ENCODE measurements at regions not wholly inside any gene's neighbourhood (a gene's known extent, or its start where the extent isn't known, plus 50 kb on each side); places are given as distances from the start of the nearest gene placed in this dataset.

DNA sequence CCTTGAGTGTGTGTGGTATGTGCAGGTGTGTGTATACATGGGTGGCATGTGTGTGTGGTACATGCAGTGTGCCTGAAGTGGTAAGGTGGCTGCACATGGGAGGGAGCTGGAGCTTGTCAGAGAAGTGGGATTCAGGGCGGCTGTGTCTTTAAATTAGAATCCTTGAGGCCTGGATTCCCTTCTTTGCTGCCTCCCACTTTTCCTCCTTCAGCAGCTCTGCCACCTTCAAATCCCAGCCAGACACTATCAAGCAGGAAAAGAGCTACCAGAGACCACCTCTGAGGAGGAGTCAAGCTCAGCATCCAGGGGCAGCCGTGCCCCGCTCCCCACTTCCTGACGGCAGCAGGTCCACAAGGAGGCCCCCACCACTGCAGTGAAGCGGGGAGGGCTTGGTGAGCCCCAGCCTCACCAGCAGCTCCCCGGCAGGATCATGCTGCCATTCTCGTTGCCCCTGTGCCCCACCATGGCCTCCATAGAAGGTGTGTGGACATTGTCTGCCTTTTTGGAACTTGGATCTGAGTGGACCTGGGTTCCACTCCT, 131.0 kb upstream of the MLN start:
- Histone ChIP-seq H3K4me3 (ENCODE audit: low read depth, low read length) (no peak overlapping the region), H3K36me3 (ENCODE audit: insufficient read depth, low read length) (no peaks in the 10 kb centered on the region), H3K79me2 (ENCODE audit: control insufficient read depth, insufficient read depth, low read length, unreplicated experiment) (no peaks in the 10 kb centered on the region), H3K27ac (ENCODE audit: low read depth, low read length) (no peak overlapping the region), H3K4me1 (ENCODE audit: control insufficient read depth, insufficient read depth, low read length, unreplicated experiment) (no peaks in the 10 kb centered on the region), H3K27me3 (ENCODE audit: insufficient read depth, low read length) (peaks cover 93% of the 10 kb centered on the region), H2AFZ (ENCODE audit: low read length, unreplicated experiment) (no peak overlapping the region)

DNA sequence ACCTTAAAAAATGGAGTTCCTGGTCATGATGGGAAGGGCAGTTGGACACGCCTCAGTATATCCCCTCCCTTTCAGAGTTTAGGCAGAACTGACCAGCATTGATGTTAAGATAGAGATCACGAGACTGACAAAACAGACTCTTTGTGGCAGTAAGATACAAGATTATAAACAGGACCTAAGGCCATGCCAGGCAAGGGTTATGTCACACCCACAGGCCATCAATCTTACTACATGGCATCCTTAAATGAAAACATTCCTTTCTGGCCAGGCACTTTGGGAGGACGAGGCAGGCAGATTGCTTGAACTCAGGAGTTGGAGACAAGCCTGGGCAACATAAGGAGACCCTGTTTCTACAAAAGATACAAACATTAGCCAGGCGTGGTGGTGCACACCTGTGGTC, 129.3 kb upstream of the MLN start:
- no peaks in the 10 kb centered on the region for H3K36me3 ChIP-seq (ENCODE audit: insufficient read depth, low read length)
- no peaks in the 10 kb centered on the region for H3K4me1 ChIP-seq (ENCODE audit: control insufficient read depth, insufficient read depth, low read length, unreplicated experiment)
- peaks cover 80% of the 10 kb centered on the region for H3K27me3 ChIP-seq (ENCODE audit: insufficient read depth, low read length)
- no peak overlapping the region for H3K27ac ChIP-seq (ENCODE audit: low read depth, low read length)
- no peak overlapping the region for H2AFZ ChIP-seq (ENCODE audit: low read length, unreplicated experiment)
- H3K4me3 ChIP-seq (ENCODE audit: low read depth, low read length) = no peak overlapping the region
- no peaks in the 10 kb centered on the region for H3K79me2 ChIP-seq (ENCODE audit: control insufficient read depth, insufficient read depth, low read length, unreplicated experiment)

DNA sequence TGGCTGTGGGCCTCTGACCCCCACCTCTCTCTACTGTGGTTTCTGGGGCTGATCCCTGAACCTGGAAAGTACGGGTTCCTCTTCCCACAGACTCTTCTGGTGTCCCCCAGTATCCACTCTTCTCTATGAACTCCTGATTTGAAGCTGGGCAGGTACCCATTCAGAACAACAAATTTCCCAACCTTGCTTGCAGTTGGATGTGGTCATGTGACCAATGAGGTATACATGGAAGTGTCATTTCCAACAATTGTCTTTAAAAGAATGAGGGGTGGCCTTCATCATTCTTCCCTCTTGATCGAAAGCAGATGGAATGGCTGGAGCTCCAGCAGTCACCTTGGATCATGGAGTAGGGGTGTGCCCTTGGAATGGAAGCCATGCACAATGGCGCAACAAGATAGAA, 128.0 kb upstream of the MLN start:
- Histone ChIP-seq H3K27me3 (ENCODE audit: insufficient read depth, low read length) (peaks cover 67% of the 10 kb centered on the region), H2AFZ (ENCODE audit: low read length, unreplicated experiment) (no peak overlapping the region), H3K27ac (ENCODE audit: low read depth, low read length) (no peak overlapping the region), H3K79me2 (ENCODE audit: control insufficient read depth, insufficient read depth, low read length, unreplicated experiment) (no peaks in the 10 kb centered on the region), H3K4me3 (ENCODE audit: low read depth, low read length) (no peak overlapping the region), H3K36me3 (ENCODE audit: insufficient read depth, low read length) (no peaks in the 10 kb centered on the region), H3K4me1 (ENCODE audit: control insufficient read depth, insufficient read depth, low read length, unreplicated experiment) (no peaks in the 10 kb centered on the region)

DNA sequence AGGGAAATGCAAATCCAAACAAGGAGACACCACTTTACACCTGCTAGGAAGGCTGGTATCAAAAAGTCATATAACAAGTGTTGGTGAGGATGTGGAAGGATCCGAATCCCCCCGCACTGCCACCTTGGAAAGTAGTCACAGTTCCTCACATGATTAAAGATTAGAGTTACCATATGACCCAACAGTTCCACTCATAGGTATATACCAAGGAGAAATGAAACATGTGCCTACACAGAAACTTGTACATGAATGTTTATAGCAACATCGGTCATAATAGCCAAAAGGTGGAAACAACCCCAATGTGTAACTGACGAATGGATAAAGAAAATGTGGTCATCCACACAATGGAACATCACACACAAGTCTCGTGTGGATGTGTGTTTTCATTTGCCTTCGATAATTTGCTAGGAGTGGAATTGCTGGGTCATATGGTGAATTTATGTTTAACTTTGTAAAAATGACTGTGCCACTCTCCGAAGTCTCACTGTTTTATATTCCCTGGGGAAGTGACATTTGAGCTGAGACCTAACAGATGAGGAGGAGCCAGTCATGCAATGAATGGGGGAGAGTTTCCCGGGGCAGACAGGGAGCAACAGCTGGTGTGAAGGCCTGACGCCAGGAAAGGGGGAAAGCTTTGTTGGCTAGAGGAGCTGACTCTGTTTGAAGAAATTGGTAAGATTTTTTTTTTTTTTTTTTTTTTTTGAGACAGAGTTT, 125.9 kb upstream of the MLN start:
- no peaks in the 10 kb centered on the region for H3K36me3 ChIP-seq (ENCODE audit: insufficient read depth, low read length)
- no peaks in the 10 kb centered on the region for H3K79me2 ChIP-seq (ENCODE audit: control insufficient read depth, insufficient read depth, low read length, unreplicated experiment)
- H3K27me3 ChIP-seq (ENCODE audit: insufficient read depth, low read length) = peaks cover 47% of the 10 kb centered on the region
- no peak overlapping the region for H3K27ac ChIP-seq (ENCODE audit: low read depth, low read length)
- H2AFZ ChIP-seq (ENCODE audit: low read length, unreplicated experiment) = no peak overlapping the region
- H3K4me1 ChIP-seq (ENCODE audit: control insufficient read depth, insufficient read depth, low read length, unreplicated experiment) = no peaks in the 10 kb centered on the region
- no peak overlapping the region for H3K4me3 ChIP-seq (ENCODE audit: low read depth, low read length)

DNA sequence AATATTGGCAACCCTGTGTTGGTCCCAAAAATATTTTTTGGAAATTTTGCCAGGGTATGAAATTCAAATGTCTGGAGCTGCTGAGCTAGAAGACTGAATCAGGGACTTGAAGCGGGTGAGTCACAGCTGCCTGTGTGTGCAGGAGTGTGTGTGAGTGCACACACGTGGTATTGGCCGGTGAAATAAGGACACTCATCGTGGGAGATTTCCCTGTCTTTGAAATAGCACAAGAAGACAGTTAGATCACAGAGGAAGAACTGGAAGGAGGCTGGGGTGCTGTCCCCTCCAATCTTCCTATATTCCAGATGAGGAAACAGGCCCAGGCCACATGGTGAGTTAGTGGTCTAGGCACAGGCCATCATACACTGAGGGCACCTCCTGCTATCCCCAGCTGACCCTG, 123.8 kb upstream of the MLN start:
- H3K4me1 ChIP-seq (ENCODE audit: control insufficient read depth, insufficient read depth, low read length, unreplicated experiment) = no peaks in the 10 kb centered on the region
- no peak overlapping the region for H3K27ac ChIP-seq (ENCODE audit: low read depth, low read length)
- H3K4me3 ChIP-seq (ENCODE audit: low read depth, low read length) = no peak overlapping the region
- no peaks in the 10 kb centered on the region for H3K36me3 ChIP-seq (ENCODE audit: insufficient read depth, low read length)
- peaks cover 26% of the 10 kb centered on the region for H3K27me3 ChIP-seq (ENCODE audit: insufficient read depth, low read length)
- no peak overlapping the region for H2AFZ ChIP-seq (ENCODE audit: low read length, unreplicated experiment)
- no peaks in the 10 kb centered on the region for H3K79me2 ChIP-seq (ENCODE audit: control insufficient read depth, insufficient read depth, low read length, unreplicated experiment)

DNA sequence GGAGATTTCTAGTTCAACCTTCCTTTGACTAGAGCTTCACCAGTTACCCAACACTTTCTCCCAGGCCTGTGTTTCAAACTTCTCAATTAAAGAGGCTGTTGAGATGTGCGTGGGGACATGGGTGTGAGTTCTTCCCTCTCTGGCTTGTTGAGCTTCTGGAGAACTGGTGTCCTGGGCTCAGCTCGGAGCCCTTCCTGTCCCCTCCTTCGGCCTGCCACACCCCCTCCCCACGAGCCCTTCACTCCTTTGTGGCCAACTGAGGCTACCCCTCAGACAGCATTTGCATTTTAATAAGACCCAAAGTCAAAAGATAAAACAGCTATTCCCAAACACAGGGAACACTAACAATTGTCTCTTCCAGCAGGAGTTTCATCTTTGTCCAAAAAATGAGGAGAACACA, 123.3 kb upstream of the MLN start:
- Histone ChIP-seq H3K27ac (ENCODE audit: low read depth, low read length) (no peak overlapping the region), H3K27me3 (ENCODE audit: insufficient read depth, low read length) (peaks cover 21% of the 10 kb centered on the region), H3K36me3 (ENCODE audit: insufficient read depth, low read length) (no peaks in the 10 kb centered on the region), H3K4me3 (ENCODE audit: low read depth, low read length) (no peak overlapping the region), H3K79me2 (ENCODE audit: control insufficient read depth, insufficient read depth, low read length, unreplicated experiment) (no peaks in the 10 kb centered on the region), H2AFZ (ENCODE audit: low read length, unreplicated experiment) (no peak overlapping the region), H3K4me1 (ENCODE audit: control insufficient read depth, insufficient read depth, low read length, unreplicated experiment) (no peaks in the 10 kb centered on the region)

DNA sequence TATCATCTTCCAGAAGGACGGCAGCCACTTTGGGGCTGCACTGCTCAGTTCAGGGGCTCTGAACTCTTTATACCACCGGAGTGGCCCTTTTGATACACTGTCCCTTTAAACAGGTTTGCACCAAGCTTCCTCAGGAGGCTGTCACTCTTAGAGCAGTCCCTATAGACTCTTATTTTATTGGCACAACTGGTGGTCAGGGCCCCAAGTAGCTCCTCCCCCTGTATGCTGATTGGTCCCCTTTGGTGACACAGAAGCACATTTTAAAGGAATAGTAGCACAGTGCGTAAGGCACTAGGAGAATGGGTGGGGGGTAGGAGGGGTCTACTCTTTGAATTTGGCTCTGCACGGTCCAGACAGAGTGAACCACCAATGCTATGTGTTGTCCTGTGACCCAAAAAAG, 122.6 kb upstream of the MLN start:
- H3K27ac ChIP-seq (ENCODE audit: low read depth, low read length) = no peak overlapping the region
- peaks cover 14% of the 10 kb centered on the region for H3K27me3 ChIP-seq (ENCODE audit: insufficient read depth, low read length)
- no peak overlapping the region for H2AFZ ChIP-seq (ENCODE audit: low read length, unreplicated experiment)
- H3K4me1 ChIP-seq (ENCODE audit: control insufficient read depth, insufficient read depth, low read length, unreplicated experiment) = no peaks in the 10 kb centered on the region
- no peaks in the 10 kb centered on the region for H3K36me3 ChIP-seq (ENCODE audit: insufficient read depth, low read length)
- H3K4me3 ChIP-seq (ENCODE audit: low read depth, low read length) = no peak overlapping the region
- no peaks in the 10 kb centered on the region for H3K79me2 ChIP-seq (ENCODE audit: control insufficient read depth, insufficient read depth, low read length, unreplicated experiment)

DNA sequence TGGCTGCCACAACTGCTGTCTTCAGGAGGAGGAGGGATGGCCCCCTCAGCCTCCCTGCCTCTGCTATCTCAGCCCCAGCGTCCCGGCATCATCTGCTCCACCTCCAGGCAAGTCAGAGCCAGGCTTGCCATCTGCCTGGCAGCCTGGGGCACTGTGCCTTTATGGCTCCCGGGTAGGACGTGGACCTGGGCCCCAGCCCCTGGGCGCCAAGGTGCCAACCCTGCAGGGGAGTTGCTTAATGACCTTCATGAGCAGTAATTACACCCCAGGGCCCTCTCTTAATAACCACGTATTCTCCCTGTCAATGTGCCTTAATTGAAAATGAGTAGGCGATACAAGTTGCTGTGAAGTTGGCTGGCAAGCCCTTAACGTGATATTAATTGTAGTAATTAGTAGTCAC, 122.1 kb upstream of the MLN start:
- no peaks in the 10 kb centered on the region for H3K36me3 ChIP-seq (ENCODE audit: insufficient read depth, low read length)
- no peaks in the 10 kb centered on the region for H3K79me2 ChIP-seq (ENCODE audit: control insufficient read depth, insufficient read depth, low read length, unreplicated experiment)
- no peak overlapping the region for H3K27ac ChIP-seq (ENCODE audit: low read depth, low read length)
- peaks cover 9% of the 10 kb centered on the region for H3K27me3 ChIP-seq (ENCODE audit: insufficient read depth, low read length)
- no peak overlapping the region for H2AFZ ChIP-seq (ENCODE audit: low read length, unreplicated experiment)
- no peak overlapping the region for H3K4me3 ChIP-seq (ENCODE audit: low read depth, low read length)
- no peaks in the 10 kb centered on the region for H3K4me1 ChIP-seq (ENCODE audit: control insufficient read depth, insufficient read depth, low read length, unreplicated experiment)

DNA sequence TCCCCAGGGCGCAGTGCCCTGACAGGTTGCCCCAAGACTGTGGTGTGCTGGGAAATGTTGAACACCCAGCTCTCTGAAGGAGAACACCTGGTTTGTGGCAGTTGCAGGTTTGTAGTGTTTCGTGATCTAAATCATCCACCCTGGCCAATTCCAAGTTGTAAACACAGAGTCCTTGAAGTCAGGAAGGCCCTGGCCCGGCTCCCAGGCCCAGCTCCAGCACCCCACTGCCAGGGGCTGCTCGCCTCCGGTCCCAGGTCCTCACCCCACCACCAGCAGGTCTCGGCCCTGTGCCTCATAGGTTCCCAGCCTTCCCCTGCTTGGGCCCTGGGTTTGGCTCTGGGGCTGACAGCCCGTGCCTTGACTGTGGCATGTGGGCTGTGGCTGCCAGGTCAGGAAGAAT, 121.4 kb upstream of the MLN start:
- Histone ChIP-seq H3K27ac (ENCODE audit: low read depth, low read length) (no peak overlapping the region), H3K4me1 (ENCODE audit: control insufficient read depth, insufficient read depth, low read length, unreplicated experiment) (no peaks in the 10 kb centered on the region), H3K27me3 (ENCODE audit: insufficient read depth, low read length) (peaks cover 4% of the 10 kb centered on the region), H2AFZ (ENCODE audit: low read length, unreplicated experiment) (no peak overlapping the region), H3K36me3 (ENCODE audit: insufficient read depth, low read length) (no peaks in the 10 kb centered on the region), H3K79me2 (ENCODE audit: control insufficient read depth, insufficient read depth, low read length, unreplicated experiment) (no peaks in the 10 kb centered on the region), H3K4me3 (ENCODE audit: low read depth, low read length) (no peak overlapping the region)

DNA sequence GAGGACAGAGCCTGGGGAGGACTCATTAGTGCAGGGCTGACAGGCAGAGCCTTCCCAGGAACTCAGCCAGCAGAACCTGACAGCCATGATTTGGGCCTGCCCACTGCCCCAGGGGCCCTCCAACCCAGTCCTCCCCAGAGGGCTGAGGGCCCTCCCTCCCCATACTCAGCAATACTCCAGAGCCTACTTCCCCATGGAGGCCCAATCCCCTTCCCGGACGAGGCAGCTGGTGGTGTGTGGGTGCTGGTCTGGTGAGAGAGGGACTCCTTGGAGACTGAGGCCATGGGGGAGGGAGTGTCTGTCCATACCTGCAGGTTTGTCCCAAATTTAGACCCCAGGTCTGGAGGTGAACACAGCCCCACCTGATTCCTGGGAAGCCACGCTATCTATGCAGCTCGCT, 120.9 kb upstream of the MLN start:
- H3K4me3 ChIP-seq (ENCODE audit: low read depth, low read length) = no peak overlapping the region
- H2AFZ ChIP-seq (ENCODE audit: low read length, unreplicated experiment) = no peak overlapping the region
- no peak overlapping the region for H3K27ac ChIP-seq (ENCODE audit: low read depth, low read length)
- H3K4me1 ChIP-seq (ENCODE audit: control insufficient read depth, insufficient read depth, low read length, unreplicated experiment) = no peaks in the 10 kb centered on the region
- H3K27me3 ChIP-seq (ENCODE audit: insufficient read depth, low read length) = peaks cover 2% of the 10 kb centered on the region
- H3K36me3 ChIP-seq (ENCODE audit: insufficient read depth, low read length) = no peaks in the 10 kb centered on the region
- H3K79me2 ChIP-seq (ENCODE audit: control insufficient read depth, insufficient read depth, low read length, unreplicated experiment) = no peaks in the 10 kb centered on the region

DNA sequence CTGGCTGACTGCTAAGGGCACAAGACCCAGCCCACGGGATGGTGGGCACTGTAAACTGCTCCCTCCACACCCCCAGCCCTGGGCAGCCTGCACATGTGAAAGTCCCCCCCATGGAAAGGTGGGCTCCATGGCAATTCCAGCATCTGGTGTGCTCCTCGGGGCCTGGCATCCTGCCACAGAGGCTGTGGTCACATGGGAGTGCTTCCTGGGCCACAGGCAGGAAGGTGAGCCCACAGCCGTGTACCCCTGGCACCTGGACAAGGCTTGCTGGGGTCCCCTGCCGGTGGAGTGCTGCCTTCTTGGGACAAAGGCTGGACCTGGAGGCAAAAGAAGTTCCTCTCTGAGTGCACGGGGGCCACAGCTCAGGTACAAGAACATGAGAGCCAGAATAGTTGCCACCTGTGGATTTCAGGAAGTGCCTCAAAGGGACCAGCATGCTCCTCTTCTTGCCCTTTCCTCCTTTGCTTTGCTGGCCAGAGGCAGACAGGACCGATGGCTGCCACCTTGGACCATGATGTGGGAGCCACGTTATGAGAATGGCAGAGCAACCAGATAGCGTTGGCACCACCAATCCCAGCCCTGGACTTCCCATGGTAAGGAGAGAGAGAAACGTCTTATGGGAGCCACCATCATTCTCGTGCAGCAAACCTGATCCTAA, 120.2 kb upstream of the MLN start:
- H3K36me3 ChIP-seq (ENCODE audit: insufficient read depth, low read length) = no peaks in the 10 kb centered on the region
- no peaks in the 10 kb centered on the region for H3K4me1 ChIP-seq (ENCODE audit: control insufficient read depth, insufficient read depth, low read length, unreplicated experiment)
- no peak overlapping the region for H2AFZ ChIP-seq (ENCODE audit: low read length, unreplicated experiment)
- H3K27me3 ChIP-seq (ENCODE audit: insufficient read depth, low read length) = no peaks in the 10 kb centered on the region; the same call in 1 of the 2 replicates
- no peaks in the 10 kb centered on the region for H3K79me2 ChIP-seq (ENCODE audit: control insufficient read depth, insufficient read depth, low read length, unreplicated experiment)
- no peak overlapping the region for H3K27ac ChIP-seq (ENCODE audit: low read depth, low read length)
- no peak overlapping the region for H3K4me3 ChIP-seq (ENCODE audit: low read depth, low read length)

Data from ACC112 (cell line).